ENCODE measurements at regions not wholly inside any gene's neighbourhood (a gene's known extent, or its start where the extent isn't known, plus 50 kb on each side); places are given as distances from the start of the nearest gene placed in this dataset.

GRCh38 chr5:116673453-116673852, 98.8 kb upstream of the SEMA6A start:
- no peaks in the 10 kb centered on the region for H4K20me1 ChIP-seq (replicated peaks; ENCODE audit: control insufficient read depth, extremely low read depth, insufficient read depth, low read length)
- ChIA-PET POLR2A (no interaction called here), CTCF (no interaction called here)
- no peaks in the 10 kb centered on the region for H3K36me3 ChIP-seq (ENCODE audit: control insufficient read depth in 2 of 2, extremely low read depth in 1 of 2, insufficient read depth in 2 of 2, low read length in 2 of 2)
- H2AFZ ChIP-seq (ENCODE audit: low read depth, low read length) = no peak overlapping the region
- no peak overlapping the region for H3K27ac ChIP-seq (ENCODE audit: insufficient read depth, low read depth, low read length)
- H3K9ac ChIP-seq (replicated peaks; ENCODE audit: extremely low read depth, insufficient read depth, low read length) = no peak overlapping the region
- no peaks in the 10 kb centered on the region for H3K9me1 ChIP-seq (replicated peaks; ENCODE audit: control insufficient read depth, extremely low read depth, insufficient read depth, low read length)
- no peak overlapping the region for H3K4me2 ChIP-seq (ENCODE audit: insufficient read depth, low read length)
- no peak for FAIRE-seq
- H3K4me3 ChIP-seq (replicated peaks in 1 of 3; ENCODE audit: insufficient read depth in 1 of 3, low read depth in 1 of 3, low read length in 3 of 3) = no peak overlapping the region
- intact Hi-C loops (cut with micrococcal nuclease) = no loop called here
- no peak for DNase-seq (ENCODE audit: low read depth, low spot score)
- TF ChIP-seq POLR2AphosphoS5 (IDR thresholded peaks at IDR 0.05; ENCODE audit: insufficient read depth, low read depth, low read length) (no peak), EZH2 (IDR thresholded peaks at IDR 0.05; ENCODE audit: borderline replicate concordance, low read depth, low read length, severe bottlenecking) (no peak), POLR2A (IDR thresholded peaks at IDR 0.05; ENCODE audit: low read depth, low read length) (no peak), GATA2 (IDR thresholded peaks at IDR 0.05; ENCODE audit: insufficient read depth, insufficient read length, low read depth, low read length) (no peak), MYC (IDR thresholded peaks at IDR 0.05; ENCODE audit: low read depth, low read length) (no peak), FOS (IDR thresholded peaks at IDR 0.05; ENCODE audit: borderline replicate concordance, insufficient read depth, low read length) (no peak), JUN (IDR thresholded peaks at IDR 0.05; ENCODE audit: borderline replicate concordance, insufficient read depth, insufficient read length, low read depth) (no peak), MAX (IDR thresholded peaks at IDR 0.05; ENCODE audit: insufficient read depth, insufficient read length) (no peak)
- TF ChIP-seq, protein P1, sequence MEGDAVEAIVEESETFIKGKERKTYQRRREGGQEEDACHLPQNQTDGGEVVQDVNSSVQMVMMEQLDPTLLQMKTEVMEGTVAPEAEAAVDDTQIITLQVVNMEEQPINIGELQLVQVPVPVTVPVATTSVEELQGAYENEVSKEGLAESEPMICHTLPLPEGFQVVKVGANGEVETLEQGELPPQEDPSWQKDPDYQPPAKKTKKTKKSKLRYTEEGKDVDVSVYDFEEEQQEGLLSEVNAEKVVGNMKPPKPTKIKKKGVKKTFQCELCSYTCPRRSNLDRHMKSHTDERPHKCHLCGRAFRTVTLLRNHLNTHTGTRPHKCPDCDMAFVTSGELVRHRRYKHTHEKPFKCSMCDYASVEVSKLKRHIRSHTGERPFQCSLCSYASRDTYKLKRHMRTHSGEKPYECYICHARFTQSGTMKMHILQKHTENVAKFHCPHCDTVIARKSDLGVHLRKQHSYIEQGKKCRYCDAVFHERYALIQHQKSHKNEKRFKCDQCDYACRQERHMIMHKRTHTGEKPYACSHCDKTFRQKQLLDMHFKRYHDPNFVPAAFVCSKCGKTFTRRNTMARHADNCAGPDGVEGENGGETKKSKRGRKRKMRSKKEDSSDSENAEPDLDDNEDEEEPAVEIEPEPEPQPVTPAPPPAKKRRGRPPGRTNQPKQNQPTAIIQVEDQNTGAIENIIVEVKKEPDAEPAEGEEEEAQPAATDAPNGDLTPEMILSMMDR (IDR thresholded peaks at IDR 0.05; ENCODE audit: extremely low read depth in 1 of 2, insufficient read depth in 1 of 2, low read depth in 1 of 2, low read length in 2 of 2) = no peak
- no peaks in the 10 kb centered on the region for H3K79me2 ChIP-seq (ENCODE audit: control insufficient read depth, insufficient read depth, low read length)
- no peaks in the 10 kb centered on the region for H3K27me3 ChIP-seq (ENCODE audit: control insufficient read depth in 2 of 2, insufficient read depth in 2 of 2, low read length in 2 of 2)
- H3K4me1 ChIP-seq (ENCODE audit: control insufficient read depth, extremely low read depth, insufficient read depth, low read length) = no peaks in the 10 kb centered on the region
- BruUV-seq (replicated peaks) = no TSS peak
- dilution Hi-C loops (cut with MboI; ENCODE audit: extremely low pct_ligation_motif_present, low sequenced_read_pairs) = no loop called here
- no peaks in the 10 kb centered on the region for H3K9me3 ChIP-seq (replicated peaks; ENCODE audit: control insufficient read depth, insufficient read depth, low read length)
